CD4-positive, alpha-beta T cell (primary cell): ENCODE measurements at regions not wholly inside any gene's neighbourhood (a gene's known extent, or its start where the extent isn't known, plus 50 kb on each side); places are given as distances from the start of the nearest gene placed in this dataset.
"Not testable (repeated sequence)": the region's sequence is repeated elsewhere in the genome, so short reads cannot be mapped to it uniquely, and the experiment has no call there.

ENCODE experiments used
- ATAC-seq: fragments of 200-7000 bp; cut with Tn5 transposase; one replicate; pipeline ENCODE4 v1.10.0; 2022; ENCODE audit warnings: mild to moderate bottlenecking; ENCODE audit not compliant: poor library complexity
- CTCF ChIA-PET: fragments of 350-600 bp; sonication (Branson Sonifier 250); formaldehyde crosslinking; loops from one replicate; lab custom pipeline; 2021; ENCODE audit warnings: antibody characterized with exemption, inconsistent platforms; lab: Charles Lee
- POLR2A ChIA-PET: fragments of 350-600 bp; sonication (Branson Sonifier 250); formaldehyde crosslinking; loops from one replicate; lab custom pipeline; 2021; ENCODE audit warnings: antibody characterized with exemption, inconsistent platforms; lab: Charles Lee
- DNase-seq, 14 experiments: peaks; one replicate each; pipeline ENCODE4 v3.0.0-alpha.2; 2013 to 2020; ENCODE audit warnings: mixed read lengths in 2 of 14
- H3K27ac ChIP-seq, 2 donors: one replicate each; pipeline versions ENCODE4 v1.5.1 to v1.7.0; 2013; ENCODE audit warnings: low read length in 2 of 2, low read depth in 1 of 2, mild to moderate bottlenecking in 1 of 2
- H3K27me3 ChIP-seq, 2 experiments: 1 replicate in 1 of 2; 2 replicates in 1 of 2; pipeline versions ENCODE4 v1.6.1 to v1.7.0; 2013; ENCODE audit warnings: low read length in 2 of 2, control low read depth in 1 of 2, mild to moderate bottlenecking in 1 of 2, moderate library complexity in 1 of 2; ENCODE audit not compliant: insufficient read depth in 2 of 2, control insufficient read depth in 1 of 2
- H3K36me3 ChIP-seq: one replicate; pipeline ENCODE4 v1.6.1; 2013; ENCODE audit warnings: low read length, control low read depth; ENCODE audit not compliant: insufficient read depth
- H3K4me1 ChIP-seq: one replicate; pipeline ENCODE4 v1.6.1; 2013; ENCODE audit warnings: low read length, control low read depth; ENCODE audit not compliant: insufficient read depth
- H3K4me3 ChIP-seq: one replicate; pipeline ENCODE4 v1.5.1; 2013; ENCODE audit warnings: mild to moderate bottlenecking, low read length, moderate library complexity
- H3K9me3 ChIP-seq, 2 experiments: 1 replicate in 1 of 2; 2 replicates in 1 of 2; pipeline versions ENCODE4 v1.6.1 to v1.7.0; 2013; ENCODE audit warnings: low read length in 2 of 2, mild to moderate bottlenecking in 2 of 2, control low read depth in 1 of 2, moderate library complexity in 1 of 2; ENCODE audit not compliant: control insufficient read depth in 1 of 2, insufficient read depth in 1 of 2
- H3K27ac Mint-ChIP-seq: one replicate; pipeline ENCODE4 v1.8.0; 2020; ENCODE audit warnings: mixed read lengths
- H3K27me3 Mint-ChIP-seq: one replicate; pipeline ENCODE4 v1.8.0; 2021; ENCODE audit warnings: mixed read lengths
- H3K36me3 Mint-ChIP-seq: one replicate; pipeline ENCODE4 v1.8.0; 2021; ENCODE audit warnings: low read depth, mixed read lengths
- H3K4me1 Mint-ChIP-seq: one replicate; pipeline ENCODE4 v1.8.0; 2021; ENCODE audit warnings: low read depth, mixed read lengths
- H3K4me3 Mint-ChIP-seq: one replicate; pipeline ENCODE4 v1.8.0; 2020; ENCODE audit warnings: mild to moderate bottlenecking, mixed read lengths
- H3K9me3 Mint-ChIP-seq: one replicate; pipeline ENCODE4 v1.8.0; 2020; ENCODE audit warnings: mixed read lengths
- intact Hi-C, 2 experiments: fragments of 100-400 bp; cut with DNase I in 1 of 2; cut with micrococcal nuclease in 1 of 2; formaldehyde crosslinking; loops; one replicate each; pipeline versions ENCODE4 v1.15.1 to v1.9.0; 2023 to 2025; cut with DNase I, micrococcal nuclease
- TF ChIP-seq, protein P1 (sequence below): fragments of 200-600 bp; IDR thresholded peaks from one replicate; pipeline ENCODE4 v1.8.0; 2022; ENCODE audit warnings: antibody characterized with exemption, mild to moderate bottlenecking

DNA sequence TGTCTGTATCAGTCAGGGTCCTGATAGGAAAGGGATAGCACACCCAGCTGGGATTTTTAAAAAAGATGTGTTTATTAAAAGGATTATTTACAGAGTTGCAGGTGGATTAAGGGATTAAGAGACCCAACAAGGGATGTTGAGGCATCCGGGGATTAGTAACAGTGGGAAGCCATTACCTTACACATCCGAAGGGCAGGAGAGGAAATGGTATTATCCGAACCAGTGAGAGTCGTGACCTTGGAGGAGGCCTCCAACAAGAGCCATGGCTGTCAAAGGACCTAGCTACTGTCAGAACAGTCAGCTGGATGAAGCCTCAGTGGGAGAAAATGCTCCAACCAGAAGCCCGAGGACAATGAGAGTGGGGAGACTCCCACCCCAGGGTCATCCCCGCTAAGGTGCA, 146.3 kb upstream of the KRAS start:
- H3K36me3 ChIP-seq, result no peaks in the 10 kb centered on the region
- intact Hi-C loops, result loop anchor here in 1 of 2 experiments (10.0 kb wide), 1 partner anchor 242 kb away; no protein-coding TSS in a partner anchor
- no peaks in the 10 kb centered on the region for H3K27me3 ChIP-seq
- H3K27ac Mint-ChIP-seq, result no peak overlapping the region
- H3K36me3 Mint-ChIP-seq, result no peaks in the 10 kb centered on the region
- no peak overlapping the region for H3K4me3 ChIP-seq
- H3K4me1 Mint-ChIP-seq, result no peaks in the 10 kb centered on the region
- no peak overlapping the region for H3K27ac ChIP-seq
- no peaks in the 10 kb centered on the region for H3K4me1 ChIP-seq
- H3K4me3 Mint-ChIP-seq, result no peak overlapping the region
- H3K27me3 Mint-ChIP-seq, result no peaks in the 10 kb centered on the region
- TF ChIP-seq, protein P1, sequence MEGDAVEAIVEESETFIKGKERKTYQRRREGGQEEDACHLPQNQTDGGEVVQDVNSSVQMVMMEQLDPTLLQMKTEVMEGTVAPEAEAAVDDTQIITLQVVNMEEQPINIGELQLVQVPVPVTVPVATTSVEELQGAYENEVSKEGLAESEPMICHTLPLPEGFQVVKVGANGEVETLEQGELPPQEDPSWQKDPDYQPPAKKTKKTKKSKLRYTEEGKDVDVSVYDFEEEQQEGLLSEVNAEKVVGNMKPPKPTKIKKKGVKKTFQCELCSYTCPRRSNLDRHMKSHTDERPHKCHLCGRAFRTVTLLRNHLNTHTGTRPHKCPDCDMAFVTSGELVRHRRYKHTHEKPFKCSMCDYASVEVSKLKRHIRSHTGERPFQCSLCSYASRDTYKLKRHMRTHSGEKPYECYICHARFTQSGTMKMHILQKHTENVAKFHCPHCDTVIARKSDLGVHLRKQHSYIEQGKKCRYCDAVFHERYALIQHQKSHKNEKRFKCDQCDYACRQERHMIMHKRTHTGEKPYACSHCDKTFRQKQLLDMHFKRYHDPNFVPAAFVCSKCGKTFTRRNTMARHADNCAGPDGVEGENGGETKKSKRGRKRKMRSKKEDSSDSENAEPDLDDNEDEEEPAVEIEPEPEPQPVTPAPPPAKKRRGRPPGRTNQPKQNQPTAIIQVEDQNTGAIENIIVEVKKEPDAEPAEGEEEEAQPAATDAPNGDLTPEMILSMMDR, result no peak
- ATAC-seq, result no peak
- ChIA-PET POLR2A (no interaction called here), CTCF (no interaction called here)
- DNase-seq, result no peak
- H3K9me3 ChIP-seq, result peaks cover 0 to 5% of the 10 kb centered on the region in 2 experiments
- peaks cover 2% of the 10 kb centered on the region for H3K9me3 Mint-ChIP-seq

DNA sequence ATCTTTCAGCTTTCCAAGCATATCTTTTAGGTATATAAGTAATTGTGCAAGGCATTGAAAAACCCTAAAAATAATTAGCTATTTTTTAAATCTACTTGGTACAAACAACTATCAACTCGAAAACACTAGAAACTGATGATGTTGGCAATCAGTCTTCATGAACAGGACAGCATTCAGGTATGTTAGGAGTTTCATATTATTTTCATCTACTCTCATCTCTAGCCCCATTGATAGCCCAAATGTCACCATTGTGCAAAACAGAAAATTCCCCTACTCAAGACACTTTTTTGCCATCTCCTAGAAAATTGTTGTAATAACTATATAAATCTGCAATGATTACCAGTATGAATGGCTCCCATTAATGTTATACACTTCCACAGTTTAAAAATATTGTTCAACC, 144.5 kb upstream of the KRAS start:
- Histone ChIP-seq H3K36me3 (no peaks in the 10 kb centered on the region), H3K4me1 (no peaks in the 10 kb centered on the region), H3K27ac (no peak overlapping the region), H3K27me3 (no peaks in the 10 kb centered on the region), H3K9me3 (no peaks in the 10 kb centered on the region), H3K4me3 (no peak overlapping the region)
- TF ChIP-seq, protein P1, result no peak
- Mint-ChIP-seq H3K9me3 (no peaks in the 10 kb centered on the region), H3K27ac (no peak overlapping the region), H3K36me3 (no peaks in the 10 kb centered on the region), H3K4me3 (no peak overlapping the region), H3K27me3 (no peaks in the 10 kb centered on the region), H3K4me1 (no peaks in the 10 kb centered on the region)
- ATAC-seq (no peak), DNase-seq (no peak)
- ChIA-PET POLR2A (no interaction called here), CTCF (no interaction called here)
- intact Hi-C loops, result loop anchor here in 1 of 2 experiments (10.0 kb wide), 1 partner anchor 240 kb away; no protein-coding TSS in a partner anchor

DNA sequence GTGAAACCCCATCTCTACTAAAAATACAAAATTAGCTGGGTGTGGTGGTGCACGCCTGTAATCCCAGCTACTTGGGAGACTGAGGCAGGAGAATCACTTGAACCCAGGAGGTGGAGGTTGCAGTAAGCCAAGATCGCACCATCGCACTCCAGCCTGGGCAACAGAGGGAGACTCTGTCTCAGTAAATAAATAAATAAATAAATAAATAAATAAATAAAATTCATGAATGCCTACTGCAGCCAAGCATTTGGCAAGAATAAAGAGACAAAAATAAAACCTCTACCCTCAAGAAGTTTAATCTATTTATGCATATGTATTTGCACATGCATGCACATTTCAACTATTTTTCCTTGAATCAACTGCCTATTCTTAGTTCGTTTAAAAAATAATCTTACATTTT, 144.0 kb upstream of the KRAS start:
- H3K4me1 Mint-ChIP-seq, H3K27me3 Mint-ChIP-seq, H3K9me3 ChIP-seq, H3K4me3 ChIP-seq, H3K36me3 Mint-ChIP-seq, ATAC-seq, H3K27ac ChIP-seq, CTCF ChIA-PET, DNase-seq, H3K4me1 ChIP-seq, H3K27me3 ChIP-seq, H3K9me3 Mint-ChIP-seq, POLR2A ChIA-PET, H3K4me3 Mint-ChIP-seq, H3K36me3 ChIP-seq, H3K27ac Mint-ChIP-seq: not testable (repeated sequence)
- intact Hi-C loops, result loop anchor here in 1 of 2 experiments (10.0 kb wide), 1 partner anchor 240 kb away; no protein-coding TSS in a partner anchor

DNA sequence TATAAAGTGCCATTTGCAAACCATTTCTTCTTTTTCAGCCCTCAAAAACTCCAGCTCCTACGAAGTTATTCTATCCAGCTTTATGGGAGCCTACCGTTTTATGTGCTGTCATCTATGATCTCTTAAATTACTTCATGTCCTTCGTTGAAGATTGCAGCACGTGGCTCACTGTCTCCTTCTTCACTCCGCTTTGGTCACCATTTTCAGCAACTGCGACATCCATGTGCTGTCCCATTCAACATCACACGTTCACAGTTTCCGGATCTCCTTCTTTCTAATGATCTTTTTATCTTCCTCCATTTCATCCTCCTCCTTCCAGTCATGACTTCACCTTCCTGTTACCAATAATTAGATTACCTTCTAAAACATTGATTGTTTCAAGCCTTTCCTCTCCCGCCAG, 143.3 kb upstream of the KRAS start:
- POLR2A ChIA-PET, result no interaction called here
- TF ChIP-seq, protein P1, result no peak
- intact Hi-C loops, result loop anchor here in 1 of 2 experiments (10.0 kb wide), 1 partner anchor 239 kb away; no protein-coding TSS in a partner anchor
- H3K9me3 Mint-ChIP-seq, result no peaks in the 10 kb centered on the region
- CTCF ChIA-PET, result no interaction called here
- no peaks in the 10 kb centered on the region for H3K36me3 Mint-ChIP-seq
- no peaks in the 10 kb centered on the region for H3K27me3 Mint-ChIP-seq
- DNase-seq (no peak), ATAC-seq (no peak)
- no peaks in the 10 kb centered on the region for H3K36me3 ChIP-seq
- no peaks in the 10 kb centered on the region for H3K4me1 Mint-ChIP-seq
- no peaks in the 10 kb centered on the region for H3K27me3 ChIP-seq
- no peak overlapping the region for H3K4me3 Mint-ChIP-seq
- no peaks in the 10 kb centered on the region for H3K9me3 ChIP-seq
- no peak overlapping the region for H3K4me3 ChIP-seq
- no peak overlapping the region for H3K27ac Mint-ChIP-seq
- H3K4me1 ChIP-seq, result no peaks in the 10 kb centered on the region
- H3K27ac ChIP-seq, result no peak overlapping the region

DNA sequence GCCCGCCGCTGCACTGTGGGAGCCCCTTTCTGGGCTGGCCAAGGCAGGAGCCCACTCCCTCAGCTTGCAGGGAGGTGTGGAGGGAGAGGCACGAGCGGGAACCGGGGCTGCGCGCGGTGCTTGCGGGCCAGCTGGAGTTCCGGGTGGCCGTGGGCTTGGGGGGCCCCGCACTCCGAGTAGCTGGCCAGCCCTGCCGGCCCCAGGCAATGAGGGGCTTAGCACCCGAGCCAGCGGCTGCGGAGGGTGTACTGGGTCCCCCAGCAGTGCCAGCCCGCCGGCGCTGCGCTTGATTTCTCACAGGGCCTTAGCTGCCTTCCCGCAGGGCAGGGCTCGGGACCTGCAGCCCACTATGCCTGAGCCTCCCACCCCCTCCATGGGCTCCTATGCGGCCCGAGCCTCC, 140.6 kb upstream of the KRAS start:
- H3K4me3 ChIP-seq, H3K9me3 ChIP-seq, H3K27ac ChIP-seq, H3K36me3 ChIP-seq, POLR2A ChIA-PET, H3K27ac Mint-ChIP-seq, CTCF ChIA-PET, H3K27me3 ChIP-seq, H3K4me1 ChIP-seq, H3K36me3 Mint-ChIP-seq, DNase-seq, H3K9me3 Mint-ChIP-seq, ATAC-seq, H3K27me3 Mint-ChIP-seq, H3K4me3 Mint-ChIP-seq: not testable (repeated sequence)
- intact Hi-C loops, result loop anchor here in 1 of 2 experiments (10.0 kb wide), 1 partner anchor 237 kb away; no protein-coding TSS in a partner anchor
- H3K4me1 Mint-ChIP-seq, result peaks cover 12% of the 10 kb centered on the region
